ENCODE measurements at regions not wholly inside any gene's neighbourhood (a gene's known extent, or its start where the extent isn't known, plus 50 kb on each side); places are given as distances from the start of the nearest gene placed in this dataset.
"Not testable (repeated sequence)": the region's sequence is repeated elsewhere in the genome, so short reads cannot be mapped to it uniquely, and the experiment has no call there.

DNA sequence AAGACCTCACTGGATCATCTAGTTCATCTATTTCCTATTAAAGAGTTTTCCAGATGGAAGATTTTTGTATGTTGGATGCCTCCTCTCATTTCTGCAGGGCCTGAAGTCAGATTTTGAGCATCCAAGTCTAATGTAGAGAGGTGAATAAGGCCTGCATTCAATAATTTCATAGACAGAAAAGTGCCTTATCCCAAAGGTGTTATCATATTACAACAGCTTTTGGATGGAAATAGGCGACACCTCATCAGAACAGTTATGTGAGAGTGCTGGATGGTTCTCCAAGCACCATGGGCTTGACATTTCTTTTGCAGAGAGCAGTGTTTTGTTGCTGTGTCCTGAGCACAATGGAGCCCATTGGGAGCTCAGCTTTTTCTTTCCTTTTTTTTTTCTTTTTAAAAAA is 162.4 kb upstream of the MEOX2 start:
- no peak for DNase-seq

GRCh38 chr7:15848362-15848761 is 161.9 kb upstream of the MEOX2 start:
- no peak for DNase-seq

GRCh38 chr7:15845868-15846267 is 159.4 kb upstream of the MEOX2 start:
- DNase-seq, result no peak

- no peak for DNase-seq
These were observed 159.0 kb upstream of the MEOX2 start for GRCh38 chr7:15845461-15845860.

DNA sequence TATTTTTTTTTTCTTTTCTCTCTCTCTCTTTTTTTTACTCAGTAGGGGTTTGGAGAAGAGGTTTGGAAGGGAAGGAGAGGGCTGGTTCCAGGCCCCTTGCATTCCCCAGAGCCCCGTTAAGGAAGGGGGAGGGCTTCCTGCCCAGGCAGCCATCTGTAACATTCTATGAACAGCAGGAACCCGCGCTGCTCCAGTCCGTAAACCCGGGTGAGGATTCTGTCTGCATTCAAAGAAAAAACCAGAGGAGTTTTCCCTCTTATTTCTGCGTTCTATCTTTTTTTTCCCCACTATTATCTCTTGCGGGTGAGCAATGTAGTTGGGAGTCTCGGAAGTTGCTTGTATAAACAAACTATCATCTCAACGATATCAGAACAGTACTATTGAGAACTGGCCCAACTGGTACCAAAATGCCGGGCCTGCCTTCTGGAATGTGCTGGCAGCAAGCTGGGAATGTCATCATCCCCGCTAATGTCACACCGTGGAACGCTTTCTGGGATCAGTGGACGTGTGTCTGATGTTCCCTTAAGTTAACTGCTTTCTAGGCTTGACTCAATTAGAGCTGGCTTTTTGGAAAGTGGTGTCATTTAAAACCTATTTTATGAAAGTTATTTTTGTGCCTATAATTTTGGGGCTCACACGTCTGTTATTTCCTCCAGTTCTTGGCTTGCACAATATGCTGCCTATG is 153.1 kb upstream of the MEOX2 start:
- no peak for DNase-seq

- DNase-seq, result no peak
These were observed 151.8 kb upstream of the MEOX2 start for GRCh38 chr7:15838265-15838664.

GRCh38 chr7:15837306-15837950 is 150.9 kb upstream of the MEOX2 start:
- no peak for DNase-seq

DNA sequence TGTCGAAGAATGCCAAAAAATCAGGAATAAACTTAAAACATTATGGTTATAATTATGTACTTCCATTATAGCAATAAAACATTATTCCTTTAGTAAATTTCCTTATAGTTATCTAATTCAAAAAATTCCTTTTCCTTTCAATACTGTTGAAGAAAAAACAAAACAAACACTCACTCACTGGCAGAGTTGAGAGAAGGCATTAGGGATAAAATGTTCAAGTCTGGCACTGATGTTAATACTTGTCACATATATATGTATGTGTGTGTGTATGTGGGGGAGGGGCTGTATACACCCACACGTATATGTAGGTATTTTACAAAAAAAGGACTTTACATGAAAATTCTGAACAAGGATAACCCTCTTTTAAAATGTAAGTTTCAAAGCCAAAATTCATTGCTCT is 150.2 kb upstream of the MEOX2 start:
- DNase-seq, result no peak

DNA sequence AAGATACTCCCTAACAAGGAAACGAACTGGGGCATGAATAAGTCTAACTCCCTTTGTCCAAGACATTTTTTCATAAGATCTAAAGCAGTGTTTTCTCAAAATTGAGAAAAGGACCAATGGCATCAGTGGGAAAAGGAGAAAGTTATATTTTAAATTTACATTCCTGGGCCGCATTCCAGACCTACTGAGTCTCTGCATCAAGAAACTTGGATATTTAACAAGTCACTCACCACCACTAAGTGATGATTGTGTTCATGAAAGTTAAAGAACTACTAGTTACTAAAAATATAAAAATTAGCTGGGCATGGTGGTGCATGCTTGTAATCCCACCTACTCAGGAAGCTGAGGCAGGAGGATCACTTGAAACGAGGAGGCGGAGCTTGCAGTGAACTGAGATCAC is 149.6 kb upstream of the MEOX2 start:
- no peak for DNase-seq

DNA sequence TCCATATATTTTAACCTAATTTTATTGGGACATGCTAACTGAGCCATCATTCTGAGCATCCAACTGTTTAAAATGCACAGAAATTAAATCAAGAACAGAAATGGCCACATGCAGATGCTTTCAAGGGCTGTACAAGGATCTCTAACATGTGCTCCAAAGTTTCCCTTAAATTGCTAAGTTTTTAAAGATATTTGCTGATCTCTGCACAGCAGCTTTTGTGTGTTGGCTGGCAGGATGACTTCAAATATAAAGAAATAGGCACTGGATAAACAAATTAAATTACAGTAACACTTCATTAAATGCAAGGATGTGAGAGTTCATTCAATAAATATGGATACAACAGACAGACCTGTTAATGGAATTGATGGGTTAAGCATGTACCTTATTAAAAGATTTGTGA is 148.0 kb upstream of the MEOX2 start:
- DNase-seq, result no peak

GRCh38 chr7:15832996-15833395 is 146.5 kb upstream of the MEOX2 start:
- no peak for DNase-seq

GRCh38 chr7:15831606-15832005 is 145.1 kb upstream of the MEOX2 start:
- no peak for DNase-seq

DNA sequence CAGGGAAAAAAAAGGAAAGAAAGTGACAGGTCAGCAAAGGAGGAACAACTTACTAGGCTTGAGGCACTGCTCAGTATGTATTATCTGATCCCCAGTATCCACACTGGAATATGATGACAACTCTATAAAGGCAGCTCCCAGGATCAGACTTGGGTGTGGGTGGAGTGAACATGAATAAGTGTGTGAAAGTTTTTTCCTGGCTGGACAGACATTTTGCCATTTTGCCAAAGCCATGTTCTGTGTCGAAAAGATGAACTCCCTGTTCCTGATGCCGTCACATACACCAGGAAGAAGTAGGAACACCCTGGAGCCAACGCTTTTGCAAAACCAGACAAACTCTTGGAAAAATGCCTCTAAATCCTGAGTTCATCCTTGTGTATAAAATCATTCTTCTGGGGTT is 143.2 kb upstream of the MEOX2 start:
- no peak for DNase-seq

- DNase-seq, result no peak
These were observed 142.4 kb upstream of the MEOX2 start for GRCh38 chr7:15828881-15829280.

DNA sequence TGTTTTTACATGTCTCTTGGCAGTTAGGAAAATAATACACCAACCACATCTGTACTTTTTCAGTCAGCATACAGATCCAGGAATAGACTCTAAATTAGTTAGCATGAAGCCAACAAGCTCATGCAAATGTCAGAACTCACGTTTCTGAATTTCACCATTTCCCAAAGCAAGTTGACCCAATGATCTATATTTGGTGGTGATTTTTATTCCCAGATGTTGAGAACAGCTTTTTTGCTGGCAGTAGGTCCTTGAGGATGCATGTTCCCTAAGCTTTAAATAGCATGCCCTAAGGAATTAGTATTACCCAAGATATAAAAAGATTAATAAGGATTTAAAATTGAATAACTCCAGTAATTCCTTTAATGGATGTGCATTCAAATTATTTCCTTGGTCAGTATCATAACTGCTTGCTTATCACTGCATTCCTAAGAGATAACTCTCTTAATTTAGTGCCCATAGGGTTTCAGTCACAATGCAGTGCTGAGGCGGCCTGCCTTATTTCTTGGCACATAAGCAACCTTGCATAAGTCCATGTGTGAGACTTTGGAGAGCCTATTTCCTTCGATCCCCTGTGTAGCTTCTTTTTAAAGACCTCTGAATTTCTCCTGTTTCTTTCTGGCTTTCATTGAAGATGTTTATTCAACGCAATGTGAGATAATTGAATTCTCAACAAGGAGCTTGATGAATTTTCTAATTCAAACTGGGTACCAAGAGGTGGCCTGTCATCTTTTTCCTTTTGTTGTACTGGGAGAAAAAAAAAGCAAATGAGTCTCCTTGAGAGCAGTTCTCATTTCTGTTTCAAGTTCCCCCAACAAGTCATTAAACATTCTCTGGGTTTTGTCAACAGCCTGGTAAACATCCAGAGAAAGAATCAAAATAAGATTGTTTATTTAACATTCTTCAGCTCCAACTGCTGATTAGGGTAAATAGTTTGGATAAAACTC is 135.3 kb upstream of the MEOX2 start:
- DNase-seq, result no peak

- no peak for DNase-seq
These were observed 133.8 kb upstream of the MEOX2 start for GRCh38 chr7:15820319-15820718.

GRCh38 chr7:15816835-15817426 is 130.4 kb upstream of the MEOX2 start:
- DNase-seq, result no peak

DNA sequence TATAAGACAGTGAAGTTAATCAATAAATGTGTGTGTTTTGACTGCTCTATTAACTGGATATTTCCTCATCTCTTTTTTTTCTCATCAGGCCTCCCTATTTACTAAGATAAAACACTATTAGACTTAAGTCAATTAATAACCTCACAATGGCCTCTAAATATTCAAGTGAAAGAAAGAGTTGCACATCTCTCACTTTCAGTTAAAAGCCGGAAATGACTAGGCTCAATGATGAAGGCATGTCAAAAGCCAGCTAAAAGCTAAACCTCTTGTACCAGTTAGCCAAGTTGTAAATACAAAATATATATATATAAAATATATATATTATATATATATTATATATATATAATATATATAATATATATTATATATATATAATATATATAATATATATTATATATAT is 127.0 kb upstream of the MEOX2 start:
- DNase-seq, result no peak

DNA sequence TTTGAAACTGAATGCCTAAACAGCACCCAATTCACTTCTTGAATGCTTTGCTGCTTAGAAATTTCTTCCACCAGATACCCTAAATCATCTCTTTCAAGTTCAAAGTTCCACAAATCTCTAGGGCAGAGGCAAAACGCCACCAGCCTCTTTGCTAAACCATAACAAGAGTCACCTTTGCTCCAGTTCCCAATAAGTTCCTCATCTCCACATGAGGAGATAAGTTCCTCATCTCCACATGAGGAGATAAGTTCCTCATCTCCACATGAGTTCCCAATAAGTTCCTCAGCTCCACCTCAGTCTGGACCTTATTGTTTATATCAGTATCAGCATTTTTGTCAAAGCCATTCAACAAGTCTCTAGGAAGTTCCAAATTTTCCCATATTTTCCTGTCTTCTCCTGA is 123.9 kb upstream of the MEOX2 start:
- not testable (repeated sequence) for DNase-seq

- DNase-seq, result not testable (repeated sequence)
These were observed 123.5 kb upstream of the MEOX2 start for GRCh38 chr7:15809936-15810335.

DNA sequence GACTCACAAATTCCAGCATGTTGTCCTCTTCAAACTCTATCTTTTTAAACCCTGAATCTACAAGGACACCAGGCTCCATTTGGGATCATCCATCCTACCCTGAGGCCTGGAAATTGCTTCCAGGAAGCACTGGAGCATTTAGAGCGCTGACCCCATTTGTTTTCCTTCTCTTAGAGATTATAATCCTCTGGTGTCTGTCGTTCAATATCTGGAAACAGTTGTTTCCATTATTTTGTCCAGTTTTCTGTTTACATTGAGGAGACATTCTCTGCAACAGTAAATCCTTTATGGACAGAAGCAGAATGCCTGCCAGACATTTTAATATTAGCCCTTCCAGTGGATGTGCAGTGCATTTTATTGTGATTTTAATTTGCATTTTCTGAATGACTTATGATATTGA is 119.4 kb upstream of the MEOX2 start:
- DNase-seq, result no peak

- no peak for DNase-seq
These were observed 115.9 kb upstream of the MEOX2 start for GRCh38 chr7:15802425-15802824.

- no peak for DNase-seq
These were observed 115.1 kb upstream of the MEOX2 start for GRCh38 chr7:15801551-15801950.
